HG03342 (cell line): ENCODE measurements at regions not wholly inside any gene's neighbourhood (a gene's known extent, or its start where the extent isn't known, plus 50 kb on each side); places are given as distances from the start of the nearest gene placed in this dataset.
"Not testable (repeated sequence)": the region's sequence is repeated elsewhere in the genome, so short reads cannot be mapped to it uniquely, and the experiment has no call there.

ENCODE experiments used
- ATAC-seq: cut with Tn5 transposase; IDR thresholded peaks from one replicate; pipeline ENCODE4 v1.9.1; 2021; ENCODE audit warnings: mild to moderate bottlenecking, moderate library complexity; ENCODE audit not compliant: unreplicated experiment

DNA sequence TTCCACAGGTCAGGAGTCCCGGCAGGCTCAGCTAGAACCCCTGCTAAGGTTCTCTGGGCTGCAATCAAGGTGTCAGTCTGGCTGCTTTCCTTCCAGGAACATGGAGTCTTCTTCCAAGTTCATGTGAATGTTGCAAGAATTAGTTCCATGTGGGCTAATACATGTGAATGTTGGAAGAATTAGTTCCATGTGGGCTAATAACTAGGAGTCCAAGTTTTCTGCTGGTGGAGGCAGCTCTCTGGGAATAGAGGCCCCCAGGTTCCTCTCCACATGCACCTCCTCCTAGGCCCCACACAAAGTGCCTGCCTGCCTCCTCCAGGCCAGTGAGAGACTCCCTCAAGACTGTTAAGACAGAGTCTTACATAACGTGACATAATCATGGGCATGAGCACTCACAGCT, 140.8 kb upstream of the SLC35G4 start:
- ATAC-seq: no peak

DNA sequence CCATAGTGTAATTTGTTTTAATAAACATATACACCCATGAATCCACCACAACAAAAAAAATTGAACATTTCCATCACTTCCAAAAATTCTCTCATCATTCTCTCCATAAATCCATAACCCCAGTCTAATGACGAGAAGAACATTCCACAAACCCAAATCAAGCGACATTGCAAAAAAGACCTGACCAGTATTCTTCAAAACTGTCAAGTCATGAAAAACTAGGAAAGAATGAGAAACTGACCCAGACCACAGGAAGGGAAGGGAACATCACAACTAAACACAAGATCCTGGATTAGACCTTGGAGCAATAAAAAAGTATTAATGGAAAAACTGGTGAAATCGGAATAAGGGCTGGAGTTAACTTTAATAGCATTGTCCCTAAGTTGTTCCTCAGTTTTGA, 141.3 kb upstream of the SLC35G4 start:
- ATAC-seq: no peak

DNA sequence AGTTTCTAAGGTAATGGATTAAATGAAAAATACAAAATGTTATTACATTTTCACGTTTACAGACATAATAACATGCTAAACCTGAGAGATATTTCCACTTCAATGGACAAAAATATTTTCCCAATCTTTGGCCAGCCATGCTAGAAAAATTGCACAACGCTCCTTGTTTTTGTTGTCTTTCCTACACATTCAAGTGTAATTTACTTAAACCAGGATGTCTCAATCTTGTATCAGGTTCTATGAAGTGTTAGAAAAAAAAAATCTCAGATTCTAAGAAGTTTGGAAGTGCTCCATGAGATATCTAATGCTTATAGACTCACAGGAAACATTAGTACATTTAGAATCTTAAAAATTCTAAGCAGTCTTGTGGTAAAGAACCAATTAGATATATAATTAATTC, 141.8 kb upstream of the SLC35G4 start:
- no peak for ATAC-seq

DNA sequence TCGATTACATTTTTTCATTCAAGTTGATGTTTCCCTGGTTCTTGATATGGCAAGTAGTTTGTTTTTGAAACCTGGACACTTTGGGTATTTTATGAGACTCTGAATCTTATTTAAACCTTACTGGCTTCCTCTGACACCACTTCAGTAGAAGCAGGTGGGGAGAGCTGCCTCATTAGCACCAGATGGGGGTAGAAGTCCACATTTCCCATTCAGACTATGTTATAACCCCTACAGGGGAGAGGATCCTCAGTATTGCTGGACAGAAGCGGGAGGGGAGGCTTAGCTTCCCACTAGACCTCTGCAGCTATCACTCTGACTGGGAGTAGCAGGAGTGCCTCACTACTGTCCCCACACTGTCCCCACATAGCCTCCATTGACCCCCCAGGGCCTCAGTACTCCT, 145.3 kb upstream of the SLC35G4 start:
- ATAC-seq: no peak

DNA sequence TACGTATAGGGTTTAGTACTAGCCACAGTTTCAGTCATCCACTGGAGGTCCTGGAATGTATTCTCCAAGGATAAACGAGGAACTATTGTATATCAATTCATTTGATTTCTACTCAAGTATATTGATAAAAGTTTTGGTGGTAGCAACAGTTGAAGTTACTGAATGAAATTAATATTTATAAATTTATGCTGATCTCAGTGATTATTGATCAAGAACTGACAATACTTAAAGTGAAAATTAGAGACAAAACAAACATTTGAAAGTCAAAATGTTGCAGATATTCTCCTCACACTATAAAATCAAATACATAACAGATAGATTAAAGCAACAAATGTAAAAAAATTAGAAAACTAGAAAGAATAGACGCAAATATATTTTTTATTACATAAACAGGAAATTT, 150.9 kb upstream of the SLC35G4 start:
- no peak for ATAC-seq

DNA sequence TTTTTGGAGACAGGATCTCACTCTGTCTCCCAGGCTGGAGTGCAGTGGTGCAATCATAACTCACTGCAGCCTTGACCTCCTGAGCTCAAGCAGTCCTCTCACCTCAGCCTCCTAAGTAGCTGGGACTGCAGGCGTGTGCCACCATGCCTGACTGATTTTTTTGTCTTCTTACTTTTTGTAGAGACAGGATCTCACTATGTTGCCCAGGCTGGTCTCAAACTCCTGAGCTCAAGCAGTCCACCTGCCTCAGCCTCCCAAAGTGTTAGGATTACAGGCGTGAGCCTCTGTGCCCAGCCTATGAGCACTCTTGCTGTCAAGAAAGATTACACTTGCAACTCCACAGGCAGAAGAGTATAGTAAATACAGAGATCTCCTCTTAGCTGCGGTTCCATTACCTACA, 151.5 kb upstream of the SLC35G4 start:
- ATAC-seq: not testable (repeated sequence)

DNA sequence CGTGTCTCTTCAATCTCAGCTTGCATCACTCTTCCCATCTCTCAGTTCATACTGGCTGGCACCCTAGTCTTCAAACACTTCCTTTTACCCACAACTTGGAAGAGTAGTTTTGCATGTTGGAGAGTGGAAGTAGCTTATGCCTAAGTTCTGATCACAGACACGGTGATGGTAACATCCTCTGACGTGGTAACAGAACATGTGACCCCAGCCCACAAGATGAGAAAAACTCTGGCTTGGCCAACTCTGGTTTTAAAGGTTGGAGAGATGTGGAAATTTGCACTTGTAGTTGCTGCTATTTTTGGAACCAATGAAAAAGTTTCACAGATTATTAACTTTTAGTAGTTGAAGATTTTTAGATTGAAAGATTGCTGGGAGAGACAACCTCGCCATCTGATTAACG, 155.4 kb upstream of the SLC35G4 start:
- no peak for ATAC-seq

DNA sequence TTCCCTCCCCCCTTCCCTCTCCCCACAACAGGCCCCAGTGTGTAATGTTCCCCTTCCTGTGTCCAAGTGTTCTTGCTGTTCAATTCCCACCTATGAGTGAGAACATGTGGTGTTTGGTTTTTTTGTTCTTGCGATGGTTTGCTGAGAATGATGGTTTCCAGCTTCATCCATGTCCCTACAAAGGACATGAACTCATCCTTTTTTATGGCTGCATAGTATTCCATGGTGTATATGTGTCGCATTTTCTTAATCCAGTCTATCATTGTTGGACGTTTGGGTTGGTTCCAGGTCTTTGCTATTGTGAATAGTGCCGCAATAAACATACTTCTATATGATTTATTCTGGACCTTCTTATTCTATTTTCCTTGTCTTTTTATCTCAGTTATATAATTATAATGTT, 165.2 kb upstream of the SLC35G4 start:
- not testable (repeated sequence) for ATAC-seq

DNA sequence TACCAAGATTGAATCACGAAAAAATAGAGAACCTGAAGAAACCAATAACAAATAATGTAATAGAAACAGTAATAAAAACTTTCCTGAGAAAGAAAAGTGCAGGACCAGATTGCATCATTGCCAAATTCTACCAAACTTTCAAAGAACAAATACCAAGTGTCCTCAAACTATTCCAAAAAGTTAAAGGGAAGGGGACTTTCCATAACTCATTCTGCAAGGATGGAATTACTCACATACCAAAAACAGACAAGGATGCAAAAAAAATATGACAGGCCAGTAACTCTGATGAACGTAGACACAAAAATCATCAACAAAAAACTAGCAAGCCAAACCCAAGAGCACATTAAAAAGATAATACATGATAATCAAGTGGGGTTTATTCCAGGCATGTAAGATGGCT, 172.3 kb upstream of the SLC35G4 start:
- ATAC-seq: no peak

DNA sequence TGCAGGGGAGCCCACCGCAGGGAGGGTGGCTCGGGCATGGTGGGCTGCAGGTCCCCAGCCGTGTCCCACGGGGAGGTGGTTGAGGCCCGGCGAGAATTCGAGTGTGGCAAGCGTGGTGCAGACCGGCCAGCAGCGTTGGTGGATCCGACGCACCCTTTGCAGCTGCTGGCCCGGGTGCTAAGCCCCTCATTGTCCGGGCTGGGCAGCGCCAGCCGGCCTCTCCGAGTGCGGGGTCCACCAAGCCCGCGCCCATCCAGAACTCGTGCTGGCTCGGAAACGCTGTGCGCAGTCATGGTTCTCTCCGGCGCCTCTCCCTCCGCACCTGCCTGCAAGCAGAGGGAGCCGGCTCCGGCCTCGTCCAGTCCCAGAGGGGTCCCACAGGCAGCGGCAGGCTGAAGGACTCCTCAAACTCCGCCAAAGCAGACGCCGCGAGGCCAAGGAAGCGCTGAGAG, 177.0 kb upstream of the SLC35G4 start:
- ATAC-seq: no peak

DNA sequence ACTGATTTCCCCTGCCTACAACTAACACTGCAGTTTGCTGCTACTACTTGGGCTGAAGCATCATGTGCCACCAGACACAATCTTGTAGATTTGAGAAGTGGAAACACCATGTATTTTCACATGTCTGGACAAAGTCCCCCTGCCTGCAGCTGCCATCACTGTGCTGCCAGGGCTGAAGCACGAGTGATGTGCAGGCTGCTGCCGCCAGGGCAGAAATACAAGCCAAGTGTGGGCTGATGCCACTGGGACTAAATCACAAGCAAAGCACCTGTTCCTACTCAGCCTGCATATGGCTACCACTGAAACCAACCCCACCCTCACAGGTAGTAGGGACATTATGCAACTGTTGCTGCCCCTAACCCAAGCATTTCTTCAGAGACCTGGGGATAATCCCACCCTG, 179.5 kb upstream of the SLC35G4 start:
- no peak for ATAC-seq

DNA sequence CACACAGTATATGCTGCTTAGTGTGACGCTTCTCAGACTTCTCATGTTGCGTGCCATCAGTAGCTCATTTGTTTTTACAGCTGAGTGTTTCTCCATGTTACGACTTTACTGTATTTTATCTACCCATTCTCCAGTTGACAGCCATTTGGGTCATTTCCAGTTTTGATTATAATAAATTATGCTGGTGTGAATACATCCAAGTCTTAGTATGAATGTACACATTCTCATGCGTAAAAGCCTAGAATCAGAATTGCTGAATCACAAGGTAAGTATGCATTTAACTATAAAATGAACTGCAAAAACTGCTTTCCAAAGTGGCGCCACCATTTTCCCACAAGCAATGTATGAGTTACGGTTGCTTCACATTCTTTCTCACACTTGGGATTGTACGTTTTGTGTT, 184.2 kb upstream of the SLC35G4 start:
- no peak for ATAC-seq

DNA sequence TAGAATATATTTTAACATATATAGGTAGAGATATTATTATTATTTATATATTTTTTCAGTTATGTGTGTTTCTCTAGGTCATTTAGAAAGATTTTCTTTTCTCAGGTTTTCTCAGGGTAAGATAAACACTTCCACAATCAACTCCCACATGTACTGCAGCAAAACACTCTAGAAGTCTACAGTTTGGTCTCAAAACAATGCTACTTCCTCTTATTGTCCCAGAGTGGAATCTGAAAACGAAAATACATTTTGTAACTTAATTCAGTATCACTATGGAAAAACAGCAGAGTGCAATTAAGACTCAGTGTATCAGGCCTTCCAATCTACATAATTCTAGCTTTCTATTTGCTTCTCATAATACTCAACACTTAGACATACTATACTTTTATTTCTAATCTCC, 190.1 kb upstream of the SLC35G4 start:
- ATAC-seq: no peak

DNA sequence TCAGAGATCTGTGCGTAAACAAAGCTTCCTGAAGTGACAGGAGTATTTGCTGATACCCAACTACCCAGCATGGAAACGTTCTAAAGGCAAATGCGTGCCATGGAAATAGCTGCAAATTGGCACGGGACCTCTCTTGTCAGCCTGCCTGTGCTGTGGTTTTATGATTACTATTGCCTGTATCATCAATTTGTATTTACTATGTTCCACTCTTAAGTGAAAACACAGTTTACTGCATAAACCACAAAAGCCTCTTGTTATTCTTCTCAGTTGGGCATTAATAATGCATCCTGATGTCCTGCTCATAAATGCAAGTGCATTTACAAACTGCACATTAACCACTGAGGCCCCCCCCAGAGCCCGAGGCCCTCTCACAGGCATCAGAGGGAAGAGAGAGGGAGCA, 196.6 kb upstream of the SLC35G4 start:
- no peak for ATAC-seq

DNA sequence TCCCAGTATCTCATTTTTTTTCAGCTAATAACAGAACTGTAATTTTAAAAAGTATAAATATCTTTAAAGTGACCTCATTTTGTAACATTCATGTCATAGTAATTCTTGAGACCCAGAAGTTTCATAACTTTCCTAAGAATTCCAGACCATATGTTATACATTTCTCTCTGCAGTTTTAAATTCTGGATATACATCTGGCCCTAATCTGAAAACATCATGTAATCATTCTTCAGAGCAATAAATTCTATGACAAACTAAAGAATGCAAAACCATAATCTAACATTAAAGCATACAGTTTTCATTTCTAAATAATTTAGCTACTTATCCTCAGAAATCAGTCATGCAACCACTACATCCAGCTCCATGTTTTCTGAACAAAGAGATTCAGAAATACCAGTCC, 198.3 kb upstream of the SLC35G4 start:
- ATAC-seq: no peak

DNA sequence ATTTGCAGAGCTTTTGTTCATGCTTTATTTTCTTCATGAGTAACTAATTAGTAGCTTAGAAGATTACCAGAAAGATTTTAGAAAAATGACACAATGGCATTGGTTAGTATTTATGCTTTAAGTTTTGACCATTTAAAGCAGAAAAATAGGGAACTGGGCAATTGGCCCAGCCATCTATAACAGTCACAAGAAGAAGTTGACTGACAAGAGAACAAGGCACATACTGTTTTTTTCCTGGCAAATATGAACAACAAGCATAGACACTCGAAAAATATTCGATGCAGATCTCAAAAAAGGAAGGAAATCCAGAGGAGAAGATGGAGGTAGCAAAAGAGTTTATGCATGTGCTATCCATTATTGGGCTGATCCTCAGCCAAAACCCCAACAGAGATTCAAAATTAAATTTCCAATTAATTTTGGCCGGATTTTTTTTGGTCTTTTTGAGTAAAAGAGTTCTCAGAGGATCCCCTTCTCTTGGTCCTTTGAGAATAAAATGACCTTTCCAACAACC, 200.8 kb upstream of the SLC35G4 start:
- no peak for ATAC-seq

DNA sequence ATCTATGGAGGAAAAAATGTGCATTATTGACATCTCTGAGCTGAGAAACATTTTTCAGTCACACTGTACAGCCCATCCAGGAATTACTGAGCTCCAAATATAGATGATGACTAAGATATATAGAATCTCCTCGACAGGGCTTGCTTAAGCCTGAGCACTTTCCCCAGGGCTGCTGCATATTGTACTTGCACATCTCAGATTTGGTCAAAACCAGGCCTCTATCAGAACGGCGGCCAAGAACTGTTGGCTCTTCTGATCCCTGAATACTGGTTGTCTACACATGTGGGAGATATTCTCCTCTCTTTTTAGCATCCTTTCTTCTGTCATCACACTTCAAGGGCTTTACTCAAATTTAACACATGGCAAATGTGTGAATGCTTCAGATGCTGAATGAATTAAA, 201.5 kb upstream of the SLC35G4 start:
- no peak for ATAC-seq

DNA sequence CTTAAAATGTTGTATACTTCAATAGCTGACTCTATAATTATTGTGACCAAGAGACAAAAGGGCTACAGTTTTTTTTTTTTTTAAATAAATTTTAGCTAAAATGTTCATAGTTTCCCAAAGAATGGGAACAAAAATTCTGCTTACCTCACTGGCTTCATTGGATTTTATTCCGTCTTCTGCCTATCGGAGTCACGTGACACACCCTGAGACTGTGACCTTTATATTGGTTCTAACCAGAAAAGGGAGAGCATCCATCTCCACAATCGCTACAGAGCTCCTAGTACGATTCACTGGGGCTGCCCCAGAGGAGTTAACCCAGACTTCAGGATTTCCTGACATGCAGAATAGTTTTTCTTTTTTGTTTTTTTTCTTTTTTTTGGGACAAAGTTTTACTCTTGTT, 203.6 kb upstream of the SLC35G4 start:
- no peak for ATAC-seq

DNA sequence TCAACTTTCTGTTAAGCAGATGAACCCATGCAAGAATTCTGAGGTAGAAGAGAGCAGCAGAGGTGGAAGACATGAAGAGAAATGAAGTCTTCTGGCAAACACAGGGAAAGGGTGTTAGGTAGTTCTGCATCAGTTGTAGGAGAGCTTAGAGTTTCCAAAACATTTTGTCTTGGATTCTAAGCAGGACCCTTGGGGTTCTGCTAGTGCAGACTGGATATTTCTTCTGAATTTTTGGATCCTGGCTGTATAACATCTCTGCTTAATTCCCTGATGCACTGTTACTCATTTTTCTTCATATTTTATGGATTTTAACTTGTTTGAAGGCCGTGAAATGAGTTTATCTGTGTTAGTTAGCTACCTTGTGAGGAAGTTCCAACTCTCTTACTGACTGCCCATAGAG, 208.7 kb upstream of the SLC35G4 start:
- no peak for ATAC-seq

DNA sequence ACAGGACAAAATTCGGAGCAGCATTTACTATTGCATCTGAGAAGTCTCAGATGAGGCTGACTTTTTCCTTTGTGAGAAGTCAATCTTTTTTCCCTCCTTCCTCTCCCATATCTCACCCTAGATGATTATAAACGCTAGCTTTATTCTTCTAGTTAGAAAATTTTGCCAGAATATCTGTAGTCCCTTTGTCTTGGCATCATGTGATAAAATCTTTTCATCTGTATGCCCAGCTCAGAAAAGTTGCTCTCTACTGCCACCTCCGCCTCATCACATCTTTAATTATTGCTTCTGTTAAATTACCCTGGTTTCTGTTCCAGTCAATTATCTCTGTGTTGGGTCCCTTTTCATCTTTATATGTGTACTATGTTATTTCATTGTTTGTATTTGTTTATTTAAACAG, 210.8 kb upstream of the SLC35G4 start:
- no peak for ATAC-seq

DNA sequence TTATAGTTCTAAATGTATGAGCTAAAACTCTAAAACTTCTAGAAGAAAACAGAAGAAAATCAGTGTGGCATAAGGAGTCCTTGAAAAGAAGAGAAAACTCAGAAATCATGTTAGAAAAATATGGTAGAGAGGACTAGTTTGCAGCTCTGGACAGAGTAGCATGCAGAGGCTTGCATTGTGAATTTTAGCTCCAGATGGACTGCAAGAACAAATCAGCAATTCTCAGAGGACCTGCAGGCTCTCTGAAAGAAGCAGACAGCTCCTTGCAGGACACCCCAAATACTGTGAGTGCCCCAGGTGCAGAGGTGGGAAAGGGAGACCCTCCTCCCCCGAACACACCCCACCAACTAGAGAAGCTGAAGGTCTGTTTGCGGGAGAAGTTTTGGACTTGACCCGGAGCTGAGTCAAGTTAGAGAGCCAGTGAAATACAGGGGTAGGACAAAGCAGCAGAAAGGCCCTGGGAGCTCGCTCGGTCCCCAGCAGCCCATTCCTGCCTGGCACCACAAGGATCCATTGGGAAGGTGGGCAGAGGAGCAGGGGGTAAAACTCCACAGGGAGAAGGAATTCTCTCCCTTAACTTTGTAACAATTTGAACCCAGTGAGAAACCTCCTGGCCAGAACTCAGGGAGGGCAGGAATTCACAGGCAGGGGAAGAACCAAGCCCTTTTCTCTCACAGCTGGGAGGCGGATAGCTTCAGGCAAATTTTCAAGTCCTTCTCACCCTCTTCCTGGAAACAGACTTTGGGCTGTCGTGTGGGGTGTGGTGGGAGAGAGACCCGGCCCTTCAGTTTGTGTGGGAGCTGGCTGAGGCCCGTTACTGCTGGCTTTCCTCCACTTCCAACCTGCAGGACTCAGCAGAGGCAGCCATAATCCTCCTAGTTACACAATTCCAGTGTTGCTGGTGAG, 216.2 kb upstream of the SLC35G4 start:
- no peak for ATAC-seq

DNA sequence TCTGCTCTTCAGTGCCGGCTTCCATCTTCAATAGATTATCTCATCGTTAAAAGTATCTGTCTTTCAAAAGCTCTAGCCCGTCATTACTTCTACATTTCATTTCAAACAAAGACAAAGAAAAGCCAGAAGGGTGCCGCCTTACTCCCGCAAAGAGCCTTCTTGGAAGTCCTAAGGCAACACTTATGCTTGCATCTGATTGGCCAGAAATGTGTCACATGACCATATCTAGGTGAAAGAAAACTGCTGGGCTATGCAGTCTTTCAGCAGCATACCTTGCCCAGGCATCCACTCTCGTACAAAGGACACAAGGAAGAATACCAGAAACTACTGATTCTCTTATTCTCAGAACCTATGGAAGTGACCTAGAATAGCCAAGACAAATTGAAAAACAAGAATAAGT, 217.1 kb upstream of the SLC35G4 start:
- ATAC-seq: no peak

DNA sequence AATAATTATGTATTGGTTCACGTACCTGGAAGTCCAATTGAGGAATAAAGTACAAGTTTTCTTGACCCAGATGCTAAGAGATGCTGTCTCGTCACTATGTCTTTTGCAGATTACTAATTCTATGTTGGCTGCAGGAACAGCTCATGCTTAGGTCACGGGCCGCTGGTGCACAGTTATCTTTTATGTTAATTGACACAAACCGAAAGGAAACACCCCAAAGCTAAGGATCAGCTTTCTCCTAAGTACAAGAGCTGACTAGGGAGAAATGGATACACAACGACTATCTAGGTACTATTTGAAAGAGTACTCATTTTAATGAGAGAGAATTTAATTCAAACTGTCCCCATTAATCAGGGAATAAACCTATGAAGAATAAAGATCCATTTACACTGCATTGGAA, 217.7 kb upstream of the SLC35G4 start:
- ATAC-seq: no peak
